Mesendoderm (in vitro differentiated cells): ENCODE measurements at regions not wholly inside any gene's neighbourhood (a gene's known extent, or its start where the extent isn't known, plus 50 kb on each side); places are given as distances from the start of the nearest gene placed in this dataset.

Source experiments
- DNase-seq: peaks from one replicate; pipeline ENCODE4 v3.0.0; 2013
- H2AK5ac ChIP-seq: 2 replicates; pipeline ENCODE4 v1.6.1; 2013; ENCODE audit warnings: low read length, inconsistent platforms
- H2BK120ac ChIP-seq: 2 replicates; pipeline ENCODE4 v1.6.1; 2013; ENCODE audit warnings: low read depth, mild to moderate bottlenecking, low read length, moderate library complexity, mixed read lengths
- H2BK15ac ChIP-seq: replicated peaks from 2 replicates; pipeline ENCODE4 v1.6.1; 2013; ENCODE audit warnings: low read depth, mild to moderate bottlenecking, moderate library complexity
- H2BK5ac ChIP-seq: 2 replicates; pipeline ENCODE4 v1.6.1; 2013; ENCODE audit warnings: low read length, inconsistent platforms
- H3K18ac ChIP-seq: 2 replicates; pipeline ENCODE4 v1.6.1; 2013; ENCODE audit warnings: mild to moderate bottlenecking, low read length, mixed read lengths
- H3K23ac ChIP-seq: one replicate; pipeline ENCODE4 v1.6.1; 2013; ENCODE audit warnings: low read length
- H3K27ac ChIP-seq: 2 replicates; pipeline ENCODE4 v1.5.1; 2013; ENCODE audit warnings: low read depth, mild to moderate bottlenecking, inconsistent platforms, low read length, moderate library complexity
- H3K27me3 ChIP-seq: 2 replicates; pipeline ENCODE4 v1.6.1; 2013; ENCODE audit warnings: low read length, control low read depth, mild to moderate bottlenecking, inconsistent platforms; ENCODE audit not compliant: insufficient read depth, poor library complexity
- H3K36me3 ChIP-seq: 2 replicates; pipeline ENCODE4 v1.6.1; 2013; ENCODE audit warnings: low read length, inconsistent platforms; ENCODE audit not compliant: control insufficient read depth, insufficient read depth
- H3K4ac ChIP-seq: one replicate; pipeline ENCODE4 v1.6.1; 2013; ENCODE audit warnings: low read depth, mild to moderate bottlenecking, low read length, moderate library complexity
- H3K4me1 ChIP-seq: 2 replicates; pipeline ENCODE4 v1.6.1; 2013; ENCODE audit warnings: low read depth, low read length, inconsistent platforms; ENCODE audit not compliant: control insufficient read depth
- H3K4me2 ChIP-seq: 2 replicates; pipeline ENCODE4 v1.6.1; 2013; ENCODE audit warnings: low read length
- H3K4me3 ChIP-seq: 2 replicates; pipeline ENCODE4 v1.5.1; 2013; ENCODE audit warnings: mild to moderate bottlenecking, low read length
- H3K56ac ChIP-seq: one replicate; pipeline ENCODE4 v1.6.1; 2013; ENCODE audit warnings: low read length
- H3K79me1 ChIP-seq: 2 replicates; pipeline ENCODE4 v1.6.1; 2013; ENCODE audit warnings: low read length, inconsistent platforms
- H3K79me2 ChIP-seq: 2 replicates; pipeline ENCODE4 v1.6.1; 2013; ENCODE audit warnings: mild to moderate bottlenecking, low read length; ENCODE audit not compliant: control insufficient read depth, insufficient read depth
- H3K9ac ChIP-seq: 2 replicates; pipeline ENCODE4 v1.6.1; 2013; ENCODE audit warnings: low read length, inconsistent platforms
- H4K5ac ChIP-seq: one replicate; pipeline ENCODE4 v1.6.1; 2013; ENCODE audit warnings: low read length
- H4K8ac ChIP-seq: one replicate; pipeline ENCODE4 v1.6.1; 2013; ENCODE audit warnings: low read depth, mild to moderate bottlenecking, control low read depth, low read length, moderate library complexity
- WGBS: extraction: QIAGEN DNeasy Blood & Tissue Kit; methylation state at CpG from one replicate; pipeline ENCODE4 v1.1.7; 2013; ENCODE audit warnings: low lambda C conversion rate, missing lambda C conversion rate; ENCODE audit not compliant: insufficient coverage; ENCODE audit errors: extremely low coverage; 5-methylcytosine and 5-hydroxymethylcytosine counted together

DNA sequence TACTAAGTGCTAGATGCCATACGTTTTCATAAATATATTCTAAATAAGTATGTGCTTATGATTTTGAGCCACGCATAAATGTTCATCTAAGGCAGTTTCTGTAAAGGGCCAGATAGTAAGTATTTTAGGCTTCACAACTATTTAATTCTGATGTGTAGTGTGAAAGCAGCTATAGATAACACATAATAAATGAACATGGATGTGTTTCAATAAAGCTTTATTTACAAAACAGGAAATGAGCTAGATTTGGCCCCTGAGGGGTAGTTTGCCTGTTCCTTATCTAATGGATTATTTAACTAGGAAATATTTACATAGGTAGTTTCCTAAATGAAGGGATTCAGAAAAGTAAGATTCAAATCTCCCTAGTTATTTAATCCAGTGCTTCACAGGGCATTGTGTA is 557.6 kb upstream of the PKN2 start:
- no peak for DNase-seq
- H3K4ac ChIP-seq: no peak overlapping the region
- H3K18ac ChIP-seq: no peak overlapping the region
- no peak overlapping the region for H3K4me2 ChIP-seq
- H2AK5ac ChIP-seq: no peak overlapping the region
- H4K5ac ChIP-seq: no peak overlapping the region
- H3K4me1 ChIP-seq: no peaks in the 10 kb centered on the region
- H3K23ac ChIP-seq: no peak overlapping the region
- no peak overlapping the region for H2BK5ac ChIP-seq
- no peak overlapping the region for H2BK120ac ChIP-seq
- H3K36me3 ChIP-seq: no peaks in the 10 kb centered on the region
- H3K27me3 ChIP-seq: no peaks in the 10 kb centered on the region
- no peak overlapping the region for H3K56ac ChIP-seq
- H3K27ac ChIP-seq: no peak overlapping the region
- no peaks in the 10 kb centered on the region for H3K79me2 ChIP-seq
- WGBS: no CpG with 5 or more reads among the region's 2 CpGs
- H3K4me3 ChIP-seq: no peak overlapping the region
- H4K8ac ChIP-seq: no peak overlapping the region
- no peak overlapping the region for H3K9ac ChIP-seq
- H3K79me1 ChIP-seq: no peaks in the 10 kb centered on the region
- H2BK15ac ChIP-seq: no peak overlapping the region

DNA sequence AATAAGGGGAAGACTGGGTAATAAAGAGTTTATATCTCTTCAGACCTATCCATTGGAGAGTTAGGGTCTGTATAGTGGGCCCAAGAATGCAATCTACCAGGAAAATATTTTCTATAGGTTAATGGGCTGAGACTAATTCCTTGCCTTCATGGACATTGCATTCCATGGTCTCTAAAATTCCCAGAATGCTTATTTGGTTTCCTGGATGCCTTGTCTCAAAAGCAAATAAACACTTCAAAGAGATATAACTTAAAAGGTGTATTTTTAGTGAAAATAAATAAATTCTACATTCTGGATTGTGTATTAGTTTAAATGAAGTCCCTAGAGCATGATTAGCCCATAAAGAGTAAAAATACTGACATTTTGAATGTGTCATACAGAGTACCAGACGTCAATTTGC is 550.1 kb upstream of the PKN2 start:
- no peak overlapping the region for H2BK5ac ChIP-seq
- H3K4me1 ChIP-seq: no peaks in the 10 kb centered on the region
- no peak overlapping the region for H2BK15ac ChIP-seq
- H3K4me3 ChIP-seq: no peak overlapping the region
- no peak overlapping the region for H2BK120ac ChIP-seq
- no peak overlapping the region for H3K4me2 ChIP-seq
- no peaks in the 10 kb centered on the region for H3K79me1 ChIP-seq
- no peak for DNase-seq
- H3K9ac ChIP-seq: no peak overlapping the region
- H3K36me3 ChIP-seq: no peaks in the 10 kb centered on the region
- H4K8ac ChIP-seq: no peak overlapping the region
- H3K79me2 ChIP-seq: no peaks in the 10 kb centered on the region
- WGBS: no CpG with 5 or more reads among the region's 1 CpG
- no peak overlapping the region for H3K4ac ChIP-seq
- no peak overlapping the region for H3K23ac ChIP-seq
- no peak overlapping the region for H3K18ac ChIP-seq
- no peaks in the 10 kb centered on the region for H3K27me3 ChIP-seq
- H2AK5ac ChIP-seq: no peak overlapping the region
- H4K5ac ChIP-seq: no peak overlapping the region
- no peak overlapping the region for H3K27ac ChIP-seq
- H3K56ac ChIP-seq: no peak overlapping the region

DNA sequence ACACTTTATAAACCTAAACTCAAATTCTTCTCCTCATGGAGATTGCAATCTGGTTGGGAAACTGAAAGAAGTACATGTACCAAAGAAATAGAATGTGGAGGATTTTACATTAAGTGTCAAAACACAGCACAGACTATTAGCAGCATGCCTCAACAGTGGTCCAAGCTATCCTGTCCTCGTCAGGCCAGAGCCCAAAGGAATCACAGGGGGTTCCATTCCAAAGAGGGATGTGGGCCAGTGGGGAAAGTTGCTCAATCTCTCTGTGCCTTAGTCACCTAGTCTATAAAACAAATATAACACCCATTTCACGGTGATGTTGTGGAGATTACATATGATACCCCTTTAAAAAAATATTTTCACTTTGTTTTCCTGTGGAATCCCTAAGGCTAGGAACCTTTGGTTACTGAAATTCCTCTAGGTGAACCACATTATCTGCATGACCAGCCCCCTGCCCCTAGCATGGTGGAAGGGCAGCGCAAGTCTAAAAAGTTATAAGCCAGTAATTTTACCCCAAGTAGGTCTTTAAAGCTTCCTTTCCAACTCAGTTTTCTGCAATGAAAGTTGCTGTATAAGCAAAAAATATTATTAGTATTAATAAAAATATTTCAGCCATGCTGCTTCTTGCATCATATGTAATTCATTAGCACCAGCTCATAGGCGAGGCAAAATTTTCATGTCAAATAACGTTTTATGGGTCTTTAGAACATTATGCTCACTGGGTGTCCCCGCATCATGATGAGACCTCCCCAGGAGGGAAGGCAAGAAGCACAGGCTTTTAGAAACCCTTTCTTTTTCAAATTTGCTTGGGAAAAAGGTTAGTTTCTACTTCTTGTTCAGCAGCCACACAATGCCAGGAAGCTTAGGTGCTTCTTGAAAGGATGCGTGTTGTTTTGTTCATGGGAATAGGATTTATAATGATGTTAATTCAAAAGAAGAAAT is 548.8 kb upstream of the PKN2 start:
- H4K5ac ChIP-seq: no peak overlapping the region
- no peak overlapping the region for H3K27ac ChIP-seq
- H2BK5ac ChIP-seq: no peak overlapping the region

DNA sequence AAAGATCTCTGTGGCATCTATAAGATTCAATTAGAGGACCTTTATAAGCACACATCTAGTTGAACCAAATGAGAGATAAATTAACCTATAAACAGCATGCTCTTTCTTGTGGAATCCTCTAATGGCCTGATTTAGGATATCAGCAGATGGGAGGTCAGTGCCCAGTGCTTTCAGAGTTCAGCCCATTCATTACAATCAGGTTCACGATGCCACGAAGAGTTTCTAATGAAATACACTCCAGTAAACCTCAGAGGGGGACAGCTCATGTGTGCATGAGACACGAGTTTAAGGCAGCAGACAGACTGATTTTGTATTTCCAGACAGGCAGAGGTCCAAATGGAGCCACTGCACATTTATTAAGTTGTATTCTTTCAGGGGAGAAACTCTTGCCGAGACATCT is 544.4 kb upstream of the PKN2 start:
- Histone ChIP-seq H3K23ac (no peak overlapping the region), H3K4me3 (no peak overlapping the region), H3K4ac (no peak overlapping the region), H2BK120ac (no peak overlapping the region), H4K5ac (no peak overlapping the region), H3K27me3 (no peaks in the 10 kb centered on the region), H2AK5ac (no peak overlapping the region), H2BK5ac (no peak overlapping the region), H3K4me1 (no peaks in the 10 kb centered on the region), H3K9ac (no peak overlapping the region), H3K56ac (no peak overlapping the region), H4K8ac (no peak overlapping the region), H2BK15ac (no peak overlapping the region), H3K18ac (no peak overlapping the region), H3K36me3 (no peaks in the 10 kb centered on the region), H3K4me2 (no peak overlapping the region), H3K27ac (no peak overlapping the region), H3K79me1 (no peaks in the 10 kb centered on the region), H3K79me2 (no peaks in the 10 kb centered on the region)
- DNase-seq: no peak
- WGBS: no CpG with 5 or more reads among the region's 4 CpGs

More for the DNA sequence above, 548.8 kb upstream of the PKN2 start:
- Histone ChIP-seq H3K79me2 (no peaks in the 10 kb centered on the region), H3K23ac (no peak overlapping the region), H3K18ac (no peak overlapping the region), H3K9ac (no peak overlapping the region), H4K8ac (no peak overlapping the region), H3K56ac (no peak overlapping the region), H3K79me1 (no peaks in the 10 kb centered on the region), H2AK5ac (no peak overlapping the region), H3K4me3 (no peak overlapping the region), H2BK120ac (no peak overlapping the region), H3K4me2 (no peak overlapping the region), H3K27me3 (no peaks in the 10 kb centered on the region), H2BK15ac (no peak overlapping the region), H3K4me1 (no peaks in the 10 kb centered on the region), H3K36me3 (no peaks in the 10 kb centered on the region), H3K4ac (no peak overlapping the region)
- no CpG with 5 or more reads among the region's 7 CpGs for WGBS
- DNase-seq: no peak

DNA sequence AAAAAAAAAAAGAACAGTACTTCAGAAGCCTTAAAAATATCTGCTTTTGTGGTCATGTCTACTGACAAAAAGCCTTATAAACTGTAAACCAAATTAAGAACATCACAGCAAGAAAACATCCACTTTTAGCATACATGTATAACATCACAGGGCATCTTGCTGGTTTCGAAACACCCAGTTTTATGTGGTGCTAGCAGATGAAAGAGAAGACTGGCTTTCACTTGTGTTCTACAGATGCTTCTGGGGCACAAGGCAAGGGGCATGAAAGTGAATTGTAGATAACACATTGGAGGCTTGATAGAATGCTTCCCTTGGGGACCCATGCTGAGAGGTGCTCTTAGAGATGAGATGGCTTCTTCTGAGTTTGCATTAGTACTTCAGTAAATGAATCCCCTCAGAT is 543.7 kb upstream of the PKN2 start:
- WGBS: no CpG with 5 or more reads among the region's 1 CpG

More for the DNA sequence above, 543.7 kb upstream of the PKN2 start:
- no peaks in the 10 kb centered on the region for H3K27me3 ChIP-seq
- H3K79me2 ChIP-seq: no peaks in the 10 kb centered on the region
- no peak overlapping the region for H3K18ac ChIP-seq
- H2AK5ac ChIP-seq: no peak overlapping the region
- DNase-seq: peak; percentile 3
- no peak overlapping the region for H3K4me2 ChIP-seq
- no peaks in the 10 kb centered on the region for H3K36me3 ChIP-seq
- H2BK120ac ChIP-seq: no peak overlapping the region
- no peak overlapping the region for H2BK15ac ChIP-seq
- H3K79me1 ChIP-seq: no peaks in the 10 kb centered on the region
- H3K9ac ChIP-seq: no peak overlapping the region
- H2BK5ac ChIP-seq: no peak overlapping the region
- H3K27ac ChIP-seq: no peak overlapping the region
- no peak overlapping the region for H3K23ac ChIP-seq
- H3K4me3 ChIP-seq: no peak overlapping the region
- no peak overlapping the region for H4K8ac ChIP-seq
- H4K5ac ChIP-seq: no peak overlapping the region
- H3K4me1 ChIP-seq: no peaks in the 10 kb centered on the region
- H3K56ac ChIP-seq: no peak overlapping the region
- H3K4ac ChIP-seq: no peak overlapping the region
